SK-N-SH (cell line): ENCODE measurements at regions not wholly inside any gene's neighbourhood (a gene's known extent, or its start where the extent isn't known, plus 50 kb on each side); places are given as distances from the start of the nearest gene placed in this dataset.

Source experiments
- CTCF ChIA-PET: fragments of 300-600, 350-600 bp; formaldehyde crosslinking; extraction: SDS; loops from one replicate; lab custom pipeline; 2021; lab: Yijun Ruan, JAX
- POLR2A ChIA-PET: fragments of 350-600 bp; sonication (Branson Sonifier 250); formaldehyde crosslinking; extraction: SDS; loops from one replicate; lab custom pipeline; 2020; ENCODE audit warnings: antibody characterized with exemption, inconsistent platforms; lab: Yijun Ruan, JAX
- DNase-seq: peaks from one replicate; pipeline ENCODE4 v3.0.0; 2012
- H2AFZ ChIP-seq: fragments of 200-600 bp; sonication (generic); 2 replicates; pipeline ENCODE4 v1.8.1; 2016; ENCODE audit warnings: antibody characterized with exemption, mild to moderate bottlenecking, low read depth
- H3F3A ChIP-seq: fragments of 200-600 bp; sonication (generic); replicated peaks from 2 replicates; pipeline ENCODE3; 2016; ENCODE audit warnings: antibody characterized with exemption, mild to moderate bottlenecking; ENCODE audit not compliant: insufficient read depth
- H3K27ac ChIP-seq, 2 experiments: fragments of 200-500 bp in 1 of 2; fragments of 200-600 bp in 1 of 2; sonication (Bioruptor generic) in 1 of 2; sonication (generic), shearing (Covaris generic) in 1 of 2; 2 replicates each; pipeline versions ENCODE4 v1.5.1 to v1.6.1; 2014 to 2016; ENCODE audit warnings: low read depth in 2 of 2, inconsistent platforms in 1 of 2, low read length in 1 of 2, mild to moderate bottlenecking in 1 of 2, mixed read lengths in 1 of 2
- H3K27me3 ChIP-seq: fragments of 200-600 bp; sonication (generic), shearing (Covaris generic); 2 replicates; pipeline ENCODE4 v1.6.1; 2016; ENCODE audit warnings: mixed run types; ENCODE audit not compliant: insufficient read depth
- H3K36me3 ChIP-seq, 2 experiments: fragments of 200-500 bp in 1 of 2; fragments of 200-600 bp in 1 of 2; sonication (Bioruptor generic) in 1 of 2; sonication (generic) in 1 of 2; replicated peaks in 1 of 2; 2 replicates each; pipeline versions ENCODE3 to v1.5.1; 2014 to 2016; ENCODE audit warnings: low read length in 1 of 2, mild to moderate bottlenecking in 1 of 2; ENCODE audit not compliant: insufficient read depth in 2 of 2, control insufficient read depth in 1 of 2
- H3K4me1 ChIP-seq, 2 experiments: fragments of 200-500 bp in 1 of 2; fragments of 200-600 bp in 1 of 2; sonication (Bioruptor generic) in 1 of 2; sonication (generic), shearing (Covaris generic) in 1 of 2; 2 replicates each; pipeline versions ENCODE4 v1.5.1 to v1.6.1; 2014 to 2016; ENCODE audit warnings: low read depth in 1 of 2, low read length in 1 of 2, mixed run types in 1 of 2; ENCODE audit not compliant: insufficient read depth in 2 of 2, control insufficient read depth in 1 of 2
- H3K4me2 ChIP-seq: fragments of 200-600 bp; sonication (generic), shearing (Covaris generic); 2 replicates; pipeline ENCODE4 v1.6.1; 2017; ENCODE audit warnings: mixed run types
- H3K4me3 ChIP-seq, 2 experiments: fragments of 200-500 bp in 1 of 2; fragments of 200-600 bp in 1 of 2; sonication (Bioruptor generic) in 1 of 2; sonication (generic), shearing (Covaris generic) in 1 of 2; 2 replicates each; pipeline versions ENCODE4 v1.5.1 to v1.8.1; 2014 to 2016; ENCODE audit warnings: low read depth in 2 of 2, inconsistent platforms in 1 of 2, low read length in 1 of 2, mild to moderate bottlenecking in 1 of 2, mixed read lengths in 1 of 2, moderate library complexity in 1 of 2
- H3K79me2 ChIP-seq: fragments of 200-600 bp; sonication (generic); 2 replicates; pipeline ENCODE4 v1.8.1; 2017; ENCODE audit warnings: mild to moderate bottlenecking; ENCODE audit not compliant: insufficient read depth
- H3K9ac ChIP-seq: fragments of 200-600 bp; sonication (generic); 2 replicates; pipeline ENCODE4 v1.6.1; 2017; ENCODE audit warnings: mixed run types
- H3K9me2 ChIP-seq: fragments of 200-600 bp; sonication (generic); 2 replicates; pipeline ENCODE4 v1.6.1; 2017; ENCODE audit warnings: mixed run types
- H3K9me3 ChIP-seq: fragments of 200-600 bp; sonication (generic); 2 replicates; pipeline ENCODE4 v1.6.1; 2017; ENCODE audit warnings: mixed run types, mild to moderate bottlenecking, moderate library complexity
- H4K20me1 ChIP-seq: fragments of 200-600 bp; sonication (generic); 2 replicates; pipeline ENCODE4 v1.6.1; 2017; ENCODE audit warnings: mild to moderate bottlenecking, mixed run types; ENCODE audit not compliant: insufficient read depth
- CHD2 ChIP-seq: fragments of 150-350 bp; IDR thresholded peaks from 2 replicates; pipeline ENCODE4 v1.6.1; 2018; ENCODE audit warnings: low read length; ENCODE audit not compliant: partially characterized antibody
- EP300 ChIP-seq, 2 experiments: IDR thresholded peaks; 2 replicates each; pipeline versions ENCODE4 v1.4.0 to v1.6.1; 2012; ENCODE audit warnings: borderline replicate concordance in 1 of 2, low read depth in 1 of 2, low read length in 1 of 2
- FOXJ3 ChIP-seq: sonication (generic); formaldehyde crosslinking; IDR thresholded peaks from 2 replicates; pipeline ENCODE4 v1.5.1; 2020; ENCODE audit warnings: mild to moderate bottlenecking, missing genetic modification reagents
- FOXM1 ChIP-seq: IDR thresholded peaks from 2 replicates; pipeline ENCODE4 v1.4.0; 2012; ENCODE audit warnings: low read depth, mild to moderate bottlenecking
- GABPA ChIP-seq: IDR thresholded peaks from 2 replicates; pipeline ENCODE4 v1.4.0; 2012; ENCODE audit warnings: low read depth, mild to moderate bottlenecking
- GATA2 ChIP-seq: sonication (generic); formaldehyde crosslinking; IDR thresholded peaks from 2 replicates; pipeline ENCODE4 v1.5.0; 2020; ENCODE audit warnings: mild to moderate bottlenecking, missing genetic modification reagents
- MXI1 ChIP-seq: IDR thresholded peaks from 2 replicates; pipeline ENCODE4 v1.6.1; 2012; ENCODE audit warnings: mild to moderate bottlenecking, low read depth, low read length, improper control_type of control experiment
- RAD21 ChIP-seq: IDR thresholded peaks from 2 replicates; pipeline ENCODE4 v1.6.1; 2012; ENCODE audit warnings: mild to moderate bottlenecking, low read length
- RCOR1 ChIP-seq: fragments of 150-350 bp; IDR thresholded peaks from 2 replicates; pipeline ENCODE4 v1.6.1; 2017; ENCODE audit warnings: antibody characterized with exemption, low read length
- REST ChIP-seq: IDR thresholded peaks from 2 replicates; pipeline ENCODE4 v1.6.1; 2012; ENCODE audit warnings: mild to moderate bottlenecking, low read depth, low read length, moderate library complexity
- RXRA ChIP-seq: IDR thresholded peaks from 2 replicates; pipeline ENCODE4 v1.4.0; 2012; ENCODE audit warnings: low read depth, mild to moderate bottlenecking, borderline replicate concordance
- SMC3 ChIP-seq: IDR thresholded peaks from 2 replicates; pipeline ENCODE4 v1.6.1; 2012; ENCODE audit warnings: low read depth, low read length, improper control_type of control experiment
- TEAD4 ChIP-seq: IDR thresholded peaks from 2 replicates; pipeline ENCODE4 v1.4.0; 2012; ENCODE audit warnings: mild to moderate bottlenecking, borderline replicate concordance; ENCODE audit not compliant: insufficient read depth
- WGBS: methylation state at CpG from one replicate; pipeline ENCODE4 v1.1.6; 2017; ENCODE audit warnings: low lambda C conversion rate; 5-methylcytosine and 5-hydroxymethylcytosine counted together

DNA sequence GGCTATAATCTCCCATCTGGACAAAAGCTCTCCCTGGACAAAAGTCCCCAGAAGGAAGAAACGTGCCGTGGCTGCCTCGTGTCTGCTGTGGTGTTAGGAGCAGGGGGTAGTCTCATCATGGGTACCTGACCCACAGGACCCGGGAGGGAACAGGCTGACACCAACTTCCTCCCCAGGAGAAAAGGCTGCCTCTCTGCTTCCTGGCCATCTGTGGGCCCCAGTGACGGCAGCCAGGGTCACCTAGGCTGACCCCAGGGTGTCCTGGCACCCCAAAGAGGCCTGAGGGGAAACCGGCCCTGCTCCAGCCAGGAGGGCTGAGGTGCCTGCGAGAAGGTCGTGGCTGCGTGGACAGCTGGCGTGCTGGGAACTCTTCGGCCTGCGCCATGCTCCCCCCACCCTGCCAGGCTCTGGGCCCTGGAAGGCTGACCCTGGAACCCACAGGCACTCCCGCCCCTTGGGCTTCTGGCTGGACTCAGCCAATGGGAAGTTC is 133.9 kb downstream of the RFLNA start:
- H3K27me3 ChIP-seq = no peaks in the 10 kb centered on the region
- peak; percentile 81 for DNase-seq
- H3K9ac ChIP-seq = no peak overlapping the region
- TF ChIP-seq FOXJ3 (CRISPR knock-in tag) = peak; percentile 70; the same call in 1 of the 2 replicates
- TF ChIP-seq FOXM1 = no peak
- no peak for TF ChIP-seq TEAD4
- no peak for TF ChIP-seq RXRA
- TF ChIP-seq MXI1 = peak; percentile 83; the same call in 1 of the 2 replicates
- TF ChIP-seq GABPA = no peak
- TF ChIP-seq, all 33 proteins: peak for 2
- peaks cover 14% of the 10 kb centered on the region; the same call in 1 of the 2 replicates for H3K79me2 ChIP-seq
- peaks cover 13 to 86% of the 10 kb centered on the region in 2 experiments; a peak in 3 of 4 replicates for H3K4me1 ChIP-seq
- H3K4me3 ChIP-seq = no peak overlapping the region
- ChIA-PET CTCF (interaction anchor here (0.7 to 3.0 kb wide), 14 partner anchors 9 to 347 kb away, joined by 3 to 20 read pairs (median 4); no protein-coding TSS in a partner anchor), POLR2A (interaction anchor here (0.6 to 1.4 kb wide), 7 partner anchors 36 to 115 kb away, joined by 3 to 5 read pairs (median 3); no protein-coding TSS in a partner anchor)
- peaks cover 7% of the 10 kb centered on the region for H3F3A ChIP-seq
- WGBS = no CpG with 5 or more reads among the region's 13 CpGs
- peaks cover 16 to 45% of the 10 kb centered on the region in 2 experiments for H3K36me3 ChIP-seq
- no peaks in the 10 kb centered on the region for H3K9me2 ChIP-seq
- H3K4me2 ChIP-seq = peak overlapping the region; percentile 29; the same call in 1 of the 2 replicates
- H2AFZ ChIP-seq = no peak overlapping the region
- peak overlapping the region; percentile 23 to 95; a peak in 3 of 4 replicates for H3K27ac ChIP-seq
- H4K20me1 ChIP-seq = no peaks in the 10 kb centered on the region
- H3K9me3 ChIP-seq = no peaks in the 10 kb centered on the region

GRCh38 chr12:124428136-124428791 is 133.4 kb downstream of the RFLNA start:
- peak; percentile 91 for DNase-seq
- ChIA-PET POLR2A (interaction anchor here (0.6 to 1.4 kb wide), 7 partner anchors 35 to 116 kb away, joined by 3 to 5 read pairs (median 3); no protein-coding TSS in a partner anchor), CTCF (interaction anchor here (0.7 to 3.0 kb wide), 14 partner anchors 9 to 348 kb away, joined by 3 to 20 read pairs (median 4); no protein-coding TSS in a partner anchor)
- peak overlapping the region; percentile 23 to 95; a peak in 2 of 4 replicates for H3K27ac ChIP-seq
- no peak overlapping the region for H3K4me3 ChIP-seq
- H2AFZ ChIP-seq = no peak overlapping the region
- peaks cover 12% of the 10 kb centered on the region for H3F3A ChIP-seq
- 54% methylated on average over 19 of the region's 23 CpGs for WGBS
- H3K9me3 ChIP-seq = no peaks in the 10 kb centered on the region
- H3K9me2 ChIP-seq = no peaks in the 10 kb centered on the region
- no peaks in the 10 kb centered on the region for H4K20me1 ChIP-seq
- no peak overlapping the region for H3K9ac ChIP-seq
- TF ChIP-seq GATA2 (CRISPR knock-in tag) = peak; percentile 91
- no peak for TF ChIP-seq TEAD4
- peak; percentile 88 for TF ChIP-seq RCOR1
- TF ChIP-seq SMC3 = 0 out of 2 replicates have a peak, but pooled peaks have one; percentile 6
- TF ChIP-seq RAD21 = peak; percentile 52
- TF ChIP-seq REST = no peak
- peak in 1 of 2 experiments; percentile 80; a peak in 2 of 4 replicates for TF ChIP-seq EP300 (IDR thresholded peaks at IDR 0.05; ENCODE audit: borderline replicate concordance in 1 of 2, low read depth in 1 of 2, low read length in 1 of 2)
- peak; percentile 66 for TF ChIP-seq CHD2
- H3K79me2 ChIP-seq = peaks cover 14% of the 10 kb centered on the region; the same call in 1 of the 2 replicates
- H3K4me2 ChIP-seq = peak overlapping the region; percentile 29; the same call in 1 of the 2 replicates
- H3K36me3 ChIP-seq = peaks cover 16 to 44% of the 10 kb centered on the region in 2 experiments
- H3K27me3 ChIP-seq = no peaks in the 10 kb centered on the region
- peaks cover 18 to 88% of the 10 kb centered on the region in 2 experiments; a peak in 3 of 4 replicates for H3K4me1 ChIP-seq
